ENCODE measurements at regions not wholly inside any gene's neighbourhood (a gene's known extent, or its start where the extent isn't known, plus 50 kb on each side); places are given as distances from the start of the nearest gene placed in this dataset.
"Not testable (repeated sequence)": the region's sequence is repeated elsewhere in the genome, so short reads cannot be mapped to it uniquely, and the experiment has no call there.

DNA sequence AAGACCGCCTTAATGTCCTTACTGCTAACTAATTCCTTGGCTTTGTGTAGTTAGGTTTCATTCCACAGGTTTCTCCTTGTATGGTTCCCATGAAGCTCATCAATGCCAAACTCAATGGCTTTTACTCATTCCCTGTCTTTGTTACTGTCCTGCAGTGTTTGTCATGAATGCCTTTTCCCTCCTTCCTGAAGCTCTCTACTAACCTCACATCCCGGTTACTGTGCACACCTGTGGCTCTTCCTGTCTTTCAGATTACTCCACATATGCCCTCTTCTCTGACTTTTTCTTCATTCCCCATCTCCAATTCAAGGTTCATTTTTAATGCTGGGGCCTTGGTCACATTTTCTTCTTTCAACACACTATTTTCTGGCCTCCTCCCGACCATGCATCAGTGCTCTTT lies 66.1 kb downstream of the TRIM43 start:
- not testable (repeated sequence) for TF ChIP-seq POLR2A (IDR thresholded peaks at IDR 0.05)
- TF ChIP-seq, protein P1, sequence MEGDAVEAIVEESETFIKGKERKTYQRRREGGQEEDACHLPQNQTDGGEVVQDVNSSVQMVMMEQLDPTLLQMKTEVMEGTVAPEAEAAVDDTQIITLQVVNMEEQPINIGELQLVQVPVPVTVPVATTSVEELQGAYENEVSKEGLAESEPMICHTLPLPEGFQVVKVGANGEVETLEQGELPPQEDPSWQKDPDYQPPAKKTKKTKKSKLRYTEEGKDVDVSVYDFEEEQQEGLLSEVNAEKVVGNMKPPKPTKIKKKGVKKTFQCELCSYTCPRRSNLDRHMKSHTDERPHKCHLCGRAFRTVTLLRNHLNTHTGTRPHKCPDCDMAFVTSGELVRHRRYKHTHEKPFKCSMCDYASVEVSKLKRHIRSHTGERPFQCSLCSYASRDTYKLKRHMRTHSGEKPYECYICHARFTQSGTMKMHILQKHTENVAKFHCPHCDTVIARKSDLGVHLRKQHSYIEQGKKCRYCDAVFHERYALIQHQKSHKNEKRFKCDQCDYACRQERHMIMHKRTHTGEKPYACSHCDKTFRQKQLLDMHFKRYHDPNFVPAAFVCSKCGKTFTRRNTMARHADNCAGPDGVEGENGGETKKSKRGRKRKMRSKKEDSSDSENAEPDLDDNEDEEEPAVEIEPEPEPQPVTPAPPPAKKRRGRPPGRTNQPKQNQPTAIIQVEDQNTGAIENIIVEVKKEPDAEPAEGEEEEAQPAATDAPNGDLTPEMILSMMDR (IDR thresholded peaks at IDR 0.05): not testable (repeated sequence)
